ENCODE measurements at regions not wholly inside any gene's neighbourhood (a gene's known extent, or its start where the extent isn't known, plus 50 kb on each side); places are given as distances from the start of the nearest gene placed in this dataset.

- TF ChIP-seq CTCF (IDR thresholded peaks at IDR 0.05): no peak
- H3K9me3 ChIP-seq: no peaks in the 10 kb centered on the region
- intact Hi-C loops (cut with DNase I): no loop called here
Observed at GRCh38 chr12:31804185-31804504, 75.3 kb upstream of the AMN1 start.

GRCh38 chr12:31803306-31804184 lies 74.7 kb upstream of the AMN1 start:
- intact Hi-C loops (cut with DNase I): no loop called here
- DNase-seq (ENCODE audit: low spot score in 2 of 2): no peak
- Histone ChIP-seq H3K36me3 (no peaks in the 10 kb centered on the region), H3K4me3 (no peak overlapping the region), H3K9me3 (no peaks in the 10 kb centered on the region), H3K4me1 (no peaks in the 10 kb centered on the region), H3K27me3 (no peaks in the 10 kb centered on the region), H3K27ac (no peak overlapping the region)
- TF ChIP-seq CTCF (IDR thresholded peaks at IDR 0.05): no peak

More at GRCh38 chr12:31804185-31804504, 75.3 kb upstream of the AMN1 start:
- Histone ChIP-seq H3K36me3 (no peaks in the 10 kb centered on the region), H3K4me1 (no peaks in the 10 kb centered on the region), H3K27ac (no peak overlapping the region), H3K4me3 (no peak overlapping the region), H3K27me3 (no peaks in the 10 kb centered on the region)
- DNase-seq (ENCODE audit: low spot score in 2 of 2): no peak

GRCh38 chr12:31801872-31802271 lies 73.1 kb upstream of the AMN1 start:
- DNase-seq (ENCODE audit: low spot score in 2 of 2): no peak
- intact Hi-C loops (cut with DNase I): no loop called here
- no peak for TF ChIP-seq CTCF (IDR thresholded peaks at IDR 0.05)
- Histone ChIP-seq H3K27ac (no peak overlapping the region), H3K4me1 (no peaks in the 10 kb centered on the region), H3K27me3 (no peaks in the 10 kb centered on the region), H3K4me3 (no peak overlapping the region), H3K9me3 (no peaks in the 10 kb centered on the region), H3K36me3 (no peaks in the 10 kb centered on the region)

- Histone ChIP-seq H3K27me3 (no peaks in the 10 kb centered on the region), H3K36me3 (no peaks in the 10 kb centered on the region), H3K4me3 (no peak overlapping the region), H3K27ac (no peak overlapping the region), H3K9me3 (no peaks in the 10 kb centered on the region), H3K4me1 (no peaks in the 10 kb centered on the region)
- intact Hi-C loops (cut with DNase I): no loop called here
- DNase-seq (ENCODE audit: low spot score in 2 of 2): no peak
- TF ChIP-seq CTCF (IDR thresholded peaks at IDR 0.05): no peak
Observed at GRCh38 chr12:31797230-31797872, 68.5 kb upstream of the AMN1 start.

GRCh38 chr12:31796270-31796951 lies 67.6 kb upstream of the AMN1 start:
- DNase-seq (ENCODE audit: low spot score in 2 of 2): no peak
- H3K36me3 ChIP-seq: no peaks in the 10 kb centered on the region
- no peak for TF ChIP-seq CTCF (IDR thresholded peaks at IDR 0.05)
- H3K27me3 ChIP-seq: no peaks in the 10 kb centered on the region
- intact Hi-C loops (cut with DNase I): no loop called here
- no peaks in the 10 kb centered on the region for H3K9me3 ChIP-seq
- no peak overlapping the region for H3K27ac ChIP-seq
- H3K4me3 ChIP-seq: no peak overlapping the region
- H3K4me1 ChIP-seq: no peaks in the 10 kb centered on the region

Data from ascending aorta (tissue), 2 donors.